B cell (primary cell): ENCODE measurements at regions not wholly inside any gene's neighbourhood (a gene's known extent, or its start where the extent isn't known, plus 50 kb on each side); places are given as distances from the start of the nearest gene placed in this dataset.

Experiments
- ATAC-seq: fragments of 200-7000 bp; cut with Tn5 transposase; one replicate; pipeline ENCODE4 v1.10.0; 2021; ENCODE audit warnings: low read depth, mild to moderate bottlenecking, moderate number of reproducible peaks, moderate library complexity
- CTCF ChIA-PET: fragments of 350-600 bp; sonication (Branson Sonifier 250); formaldehyde crosslinking; loops from one replicate; lab custom pipeline; 2021; ENCODE audit warnings: antibody characterized with exemption, inconsistent platforms; lab: Charles Lee
- POLR2A ChIA-PET: fragments of 350-600 bp; sonication (Branson Sonifier 250); formaldehyde crosslinking; loops from one replicate; lab custom pipeline; 2021; ENCODE audit warnings: antibody characterized with exemption; lab: Charles Lee
- DNase-seq: peaks from one replicate; pipeline ENCODE4 v3.0.0; 2013
- H2AFZ ChIP-seq: 2 replicates; pipeline ENCODE4 v1.6.1; 2012; ENCODE audit warnings: mild to moderate bottlenecking, low read depth, low read length; ENCODE audit not compliant: insufficient read depth, poor library complexity, severe bottlenecking
- H3K27ac ChIP-seq, 2 donors: 1 replicate in 1 of 2; 2 replicates in 1 of 2; pipeline ENCODE4 v1.5.1; 2012 to 2013; ENCODE audit warnings: low read length in 2 of 2, mild to moderate bottlenecking in 2 of 2, moderate library complexity in 1 of 2
- H3K27me3 ChIP-seq, 4 experiments: fragments of 200-600 bp in 1 of 4; sonication (generic) in 1 of 4; replicated peaks in 1 of 4; 1 replicate in 2 of 4; 2 replicates in 2 of 4; pipeline versions ENCODE4 v1.6.1 to v1.7.0; 2013 to 2016; ENCODE audit warnings: low read length in 3 of 4, mild to moderate bottlenecking in 2 of 4, mixed read lengths in 1 of 4, moderate library complexity in 1 of 4; ENCODE audit not compliant: insufficient read depth in 4 of 4, control insufficient read depth in 3 of 4; ENCODE audit errors: control extremely low read depth in 1 of 4
- H3K36me3 ChIP-seq, 2 experiments: replicated peaks in 1 of 2; 1 replicate in 1 of 2; 2 replicates in 1 of 2; pipeline versions ENCODE4 v1.6.1 to v1.7.1; 2013; ENCODE audit warnings: low read length in 1 of 2; ENCODE audit not compliant: insufficient read depth in 2 of 2, control insufficient read depth in 1 of 2; ENCODE audit errors: control extremely low read depth in 1 of 2, extremely low read depth in 1 of 2
- H3K4me1 ChIP-seq, 2 donors: fragments of 200-600 bp in 1 of 2; sonication (generic) in 1 of 2; 1 replicate in 1 of 2; 2 replicates in 1 of 2; pipeline versions ENCODE4 v1.5.1 to v1.6.1; 2013 to 2017; ENCODE audit warnings: low read length in 2 of 2; ENCODE audit not compliant: control insufficient read depth in 2 of 2, insufficient read depth in 2 of 2
- H3K4me2 ChIP-seq: replicated peaks from 2 replicates; pipeline ENCODE3; 2012; ENCODE audit warnings: mild to moderate bottlenecking, low read depth, low read length; ENCODE audit not compliant: poor library complexity, severe bottlenecking
- H3K4me3 ChIP-seq, 5 experiments: fragments of 200-600 bp in 1 of 5; sonication (generic) in 1 of 5; 1 replicate in 3 of 5; 2 replicates in 2 of 5; pipeline versions ENCODE4 v1.5.1 to v1.7.0; 2011 to 2016; ENCODE audit warnings: low read length in 4 of 5, mild to moderate bottlenecking in 4 of 5, low read depth in 2 of 5, control low read depth in 1 of 5, moderate library complexity in 1 of 5; ENCODE audit not compliant: insufficient read depth in 1 of 5; ENCODE audit errors: control extremely low read depth in 1 of 5, extremely low read depth in 1 of 5
- H3K79me2 ChIP-seq: fragments of 200-600 bp; sonication (generic); one replicate; pipeline ENCODE4 v1.6.0; 2016; ENCODE audit warnings: low read length; ENCODE audit not compliant: control insufficient read depth, insufficient read depth
- H3K9ac ChIP-seq: fragments of 200-600 bp; sonication (generic); 2 replicates; pipeline ENCODE4 v1.6.1; 2017; ENCODE audit warnings: mild to moderate bottlenecking, low read length, moderate library complexity
- H3K9me3 ChIP-seq, 3 donors: one replicate each; pipeline versions ENCODE4 v1.6.1 to v1.7.1; 2013; ENCODE audit warnings: low read length in 2 of 3; ENCODE audit not compliant: control insufficient read depth in 2 of 3, insufficient read depth in 1 of 3; ENCODE audit errors: control extremely low read depth in 1 of 3
- H4K20me1 ChIP-seq: 2 replicates; pipeline ENCODE4 v1.6.0; 2012; ENCODE audit warnings: mild to moderate bottlenecking, low read length; ENCODE audit not compliant: insufficient read depth, control insufficient read depth, poor library complexity, severe bottlenecking
- H3K27ac Mint-ChIP-seq: one replicate; pipeline ENCODE4 v1.8.0; 2021; ENCODE audit warnings: mixed read lengths
- H3K27me3 Mint-ChIP-seq: one replicate; pipeline ENCODE4 v1.8.0; 2021; ENCODE audit warnings: mixed read lengths
- H3K4me1 Mint-ChIP-seq: one replicate; pipeline ENCODE4 v1.8.0; 2021; ENCODE audit warnings: mixed read lengths
- H3K4me3 Mint-ChIP-seq: one replicate; pipeline ENCODE4 v1.8.0; 2021; ENCODE audit warnings: mixed read lengths
- H3K9me3 Mint-ChIP-seq: one replicate; pipeline ENCODE4 v1.8.0; 2022; ENCODE audit warnings: mixed read lengths; ENCODE audit not compliant: insufficient read depth
- CTCF ChIP-seq: fragments of 200-600 bp; IDR thresholded peaks from one replicate; pipeline ENCODE4 v1.8.0; 2022; ENCODE audit warnings: antibody characterized with exemption, mild to moderate bottlenecking
- EZH2 ChIP-seq: IDR thresholded peaks from 2 replicates; pipeline ENCODE4 v1.6.1; 2012; ENCODE audit warnings: borderline replicate concordance, low read depth, mild to moderate bottlenecking, moderate library complexity, low read length; ENCODE audit not compliant: insufficient read depth, poor library complexity, severe bottlenecking
- WGBS: methylation state at CpG from one replicate; pipeline ENCODE4 v1.1.5; 2013; ENCODE audit warnings: missing lambda C conversion rate; ENCODE audit not compliant: insufficient coverage; 5-methylcytosine and 5-hydroxymethylcytosine counted together
- intact Hi-C: fragments of 100-400 bp; cut with micrococcal nuclease; formaldehyde crosslinking; loops from one replicate; pipeline ENCODE4 v1.10.0; 2022

- H3K27me3 Mint-ChIP-seq: no peaks in the 10 kb centered on the region
- Histone ChIP-seq H3K36me3 (no peaks in the 10 kb centered on the region), H3K4me2 (no peak overlapping the region), H3K27me3 (no peaks in the 10 kb centered on the region), H3K4me1 (no peaks in the 10 kb centered on the region), H3K9ac (no peak overlapping the region), H3K27ac (no peak overlapping the region), H3K4me3 (no peak overlapping the region), H3K79me2 (no peaks in the 10 kb centered on the region), H4K20me1 (no peaks in the 10 kb centered on the region), H2AFZ (no peak overlapping the region), H3K9me3 (no peaks in the 10 kb centered on the region)
- H3K4me3 Mint-ChIP-seq: no peak overlapping the region
- H3K4me1 Mint-ChIP-seq: no peaks in the 10 kb centered on the region
- H3K27ac Mint-ChIP-seq: no peak overlapping the region
- intact Hi-C loops: no loop called here
- POLR2A ChIA-PET: no interaction called here
- DNase-seq: no peak
- peaks cover 2% of the 10 kb centered on the region for H3K9me3 Mint-ChIP-seq
- no peak for TF ChIP-seq EZH2
- TF ChIP-seq CTCF: no peak
- WGBS: no CpG with 5 or more reads among the region's 1 CpG
- CTCF ChIA-PET: no interaction called here
- ATAC-seq: no peak
These were observed 904.6 kb upstream of the ATXN8OS start for GRCh38 chr13:69202996-69203395.

GRCh38 chr13:69199664-69200063 is 908.0 kb upstream of the ATXN8OS start:
- H3K4me3 ChIP-seq: no peak overlapping the region
- H3K36me3 ChIP-seq: no peaks in the 10 kb centered on the region
- no peak for ATAC-seq
- H4K20me1 ChIP-seq: no peaks in the 10 kb centered on the region
- H2AFZ ChIP-seq: no peak overlapping the region
- Mint-ChIP-seq H3K9me3 (no peaks in the 10 kb centered on the region), H3K27me3 (no peaks in the 10 kb centered on the region), H3K4me3 (no peak overlapping the region), H3K4me1 (no peaks in the 10 kb centered on the region), H3K27ac (no peak overlapping the region)
- CTCF ChIA-PET: no interaction called here
- no peak for TF ChIP-seq CTCF
- TF ChIP-seq EZH2: no peak
- no peak overlapping the region for H3K27ac ChIP-seq
- no peak for DNase-seq
- no peaks in the 10 kb centered on the region for H3K4me1 ChIP-seq
- H3K9ac ChIP-seq: no peak overlapping the region
- 79% methylated on average over 4 of the region's 5 CpGs for whole genome bisulfite sequencing
- intact Hi-C loops: no loop called here
- POLR2A ChIA-PET: no interaction called here
- no peak overlapping the region for H3K4me2 ChIP-seq
- no peaks in the 10 kb centered on the region for H3K9me3 ChIP-seq
- no peaks in the 10 kb centered on the region for H3K27me3 ChIP-seq
- H3K79me2 ChIP-seq: no peaks in the 10 kb centered on the region
